ENCODE measurements at regions not wholly inside any gene's neighbourhood (a gene's known extent, or its start where the extent isn't known, plus 50 kb on each side); places are given as distances from the start of the nearest gene placed in this dataset.
A peak's percentile ranks its signal among the peaks of the same experiment; 100 is the strongest.

- TF ChIP-seq ZBTB17 (tag by site-specific recombination; IDR thresholded peaks at IDR 0.05) (no peak), ZNF544 (tag by site-specific recombination; IDR thresholded peaks at IDR 0.05) (no peak)
Observed at GRCh38 chr12:116465856-116466255, 93.3 kb upstream of the MAP1LC3B2 start (continued).

GRCh38 chr12:116466536-116466935, 92.6 kb upstream of the MAP1LC3B2 start:
- Histone ChIP-seq H3K27ac (ENCODE audit: extremely low read depth, low read depth, low read length) (no peak overlapping the region), H3K4me1 (ENCODE audit: control insufficient read depth, insufficient read depth, low read length) (no peaks in the 10 kb centered on the region), H3K36me3 (ENCODE audit: control insufficient read depth in 2 of 2, insufficient read depth in 1 of 2, low read length in 2 of 2) (no peaks in the 10 kb centered on the region), H3K4me3 (ENCODE audit: low read depth, low read length) (no peak overlapping the region), H3K9me3 (ENCODE audit: control insufficient read depth, insufficient read depth, low read depth, low read length) (no peaks in the 10 kb centered on the region)
- CTCF ChIA-PET = no interaction called here
- peak; percentile 37; the same call in 1 of the 2 replicates for TF ChIP-seq PRDM1 (tag by site-specific recombination; IDR thresholded peaks at IDR 0.05)
- TF ChIP-seq, protein P1, sequence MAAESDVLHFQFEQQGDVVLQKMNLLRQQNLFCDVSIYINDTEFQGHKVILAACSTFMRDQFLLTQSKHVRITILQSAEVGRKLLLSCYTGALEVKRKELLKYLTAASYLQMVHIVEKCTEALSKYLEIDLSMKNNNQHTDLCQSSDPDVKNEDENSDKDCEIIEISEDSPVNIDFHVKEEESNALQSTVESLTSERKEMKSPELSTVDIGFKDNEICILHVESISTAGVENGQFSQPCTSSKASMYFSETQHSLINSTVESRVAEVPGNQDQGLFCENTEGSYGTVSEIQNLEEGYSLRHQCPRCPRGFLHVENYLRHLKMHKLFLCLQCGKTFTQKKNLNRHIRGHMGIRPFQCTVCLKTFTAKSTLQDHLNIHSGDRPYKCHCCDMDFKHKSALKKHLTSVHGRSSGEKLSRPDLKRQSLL (tag by site-specific recombination; IDR thresholded peaks at IDR 0.05) = no peak
- POLR2A ChIA-PET = no interaction called here

DNA sequence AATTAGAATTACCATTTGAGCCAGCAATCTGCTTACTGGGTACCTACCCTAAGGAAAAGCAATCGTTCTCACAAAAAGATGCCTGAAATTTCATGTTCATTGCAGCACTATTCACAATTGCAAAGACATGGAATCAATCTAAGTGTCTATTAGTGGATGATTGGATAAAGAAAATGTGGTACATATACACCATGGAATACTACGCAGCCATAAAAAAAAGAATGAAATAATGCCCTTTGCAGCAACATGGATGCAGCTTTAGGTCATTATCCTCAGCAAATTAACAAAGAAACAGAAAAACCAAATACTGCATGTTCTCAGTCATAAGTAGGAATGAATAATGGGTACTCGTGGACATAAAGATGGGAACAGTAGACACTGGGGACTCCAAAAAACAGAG, 89.8 kb upstream of the MAP1LC3B2 start:
- TF ChIP-seq BCL11B (tag by site-specific recombination; IDR thresholded peaks at IDR 0.05; ENCODE audit: low read depth) (no peak), ZNF146 (tag by site-specific recombination; IDR thresholded peaks at IDR 0.05) (peak; percentile 82)

DNA sequence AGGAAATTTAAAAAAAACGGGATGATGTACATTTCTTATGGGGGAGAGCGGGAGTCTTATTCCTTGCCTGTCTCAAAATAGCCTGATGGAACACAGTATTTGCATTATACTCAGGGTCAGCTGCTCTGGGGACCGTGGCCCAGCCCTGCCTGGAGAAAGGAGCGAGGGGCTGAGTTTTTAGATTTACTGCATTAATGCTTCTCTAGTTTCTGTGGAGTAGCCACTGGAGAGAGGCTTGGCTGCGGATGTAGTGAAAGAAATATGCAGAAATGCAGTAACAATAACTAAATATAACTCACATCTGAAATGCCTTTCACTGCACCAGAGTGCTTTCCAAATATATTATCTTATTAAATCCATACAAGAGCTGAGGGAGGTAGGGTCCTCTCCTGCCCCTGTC, 87.6 kb upstream of the MAP1LC3B2 start:
- ChIA-PET CTCF (no interaction called here), POLR2A (no interaction called here)

More for the DNA sequence above, 89.8 kb upstream of the MAP1LC3B2 start:
- H3K4me1 ChIP-seq (ENCODE audit: control insufficient read depth, insufficient read depth, low read length) = no peaks in the 10 kb centered on the region
- no peaks in the 10 kb centered on the region for H3K9me3 ChIP-seq (ENCODE audit: control insufficient read depth, insufficient read depth, low read depth, low read length)
- H3K4me3 ChIP-seq (ENCODE audit: low read depth, low read length) = no peak overlapping the region
- H3K27ac ChIP-seq (ENCODE audit: extremely low read depth, low read depth, low read length) = no peak overlapping the region
- no peaks in the 10 kb centered on the region for H3K36me3 ChIP-seq (ENCODE audit: control insufficient read depth in 2 of 2, insufficient read depth in 1 of 2, low read length in 2 of 2)
- CTCF ChIA-PET = no interaction called here
- POLR2A ChIA-PET = no interaction called here

More for the DNA sequence above, 87.6 kb upstream of the MAP1LC3B2 start:
- TF ChIP-seq ZNF138 (tag by site-specific recombination; IDR thresholded peaks at IDR 0.05; ENCODE audit: borderline replicate concordance) = no peak
- no peak for TF ChIP-seq INSM2 (tag by site-specific recombination; IDR thresholded peaks at IDR 0.05)
- TF ChIP-seq ZNF140 (tag by site-specific recombination; IDR thresholded peaks at IDR 0.05) = no peak
- TF ChIP-seq RBAK (tag by site-specific recombination; IDR thresholded peaks at IDR 0.05) = no peak
- no peak for TF ChIP-seq PRDM1 (tag by site-specific recombination; IDR thresholded peaks at IDR 0.05)
- TF ChIP-seq ZNF692 (tag by site-specific recombination; IDR thresholded peaks at IDR 0.05) = no peak
- TF ChIP-seq ZNF645 (tag by site-specific recombination; IDR thresholded peaks at IDR 0.05) = no peak
- no peak for TF ChIP-seq ZNF426 (tag by site-specific recombination; IDR thresholded peaks at IDR 0.05)
- no peak for TF ChIP-seq ZNF423 (tag by site-specific recombination; IDR thresholded peaks at IDR 0.05)
- no peak for TF ChIP-seq FEZF1 (tag by site-specific recombination; IDR thresholded peaks at IDR 0.05)
- no peak for TF ChIP-seq SCRT1 (tag by site-specific recombination; IDR thresholded peaks at IDR 0.05; ENCODE audit: borderline replicate concordance)
- TF ChIP-seq ZNF549 (tag by site-specific recombination; IDR thresholded peaks at IDR 0.05) = no peak
- no peak for TF ChIP-seq ZNF514 (tag by site-specific recombination; IDR thresholded peaks at IDR 0.05)
- no peak for TF ChIP-seq ZIC2 (tag by site-specific recombination; IDR thresholded peaks at IDR 0.05)
- TF ChIP-seq ZNF280D (tag by site-specific recombination; IDR thresholded peaks at IDR 0.05) = no peak
- no peak for TF ChIP-seq GLI4 (tag by site-specific recombination; IDR thresholded peaks at IDR 0.05)
- TF ChIP-seq ZNF239 (tag by site-specific recombination; IDR thresholded peaks at IDR 0.05) = no peak
- no peak for TF ChIP-seq ZNF416 (tag by site-specific recombination; IDR thresholded peaks at IDR 0.05)
- Histone ChIP-seq H3K27ac (ENCODE audit: extremely low read depth, low read depth, low read length) (no peak overlapping the region), H3K9me3 (ENCODE audit: control insufficient read depth, insufficient read depth, low read depth, low read length) (no peaks in the 10 kb centered on the region), H3K4me1 (ENCODE audit: control insufficient read depth, insufficient read depth, low read length) (no peaks in the 10 kb centered on the region), H3K4me3 (ENCODE audit: low read depth, low read length) (no peak overlapping the region), H3K36me3 (ENCODE audit: control insufficient read depth in 2 of 2, insufficient read depth in 1 of 2, low read length in 2 of 2) (no peaks in the 10 kb centered on the region)
